ENCODE measurements at regions not wholly inside any gene's neighbourhood (a gene's known extent, or its start where the extent isn't known, plus 50 kb on each side); places are given as distances from the start of the nearest gene placed in this dataset.
A peak's percentile ranks its signal among the peaks of the same experiment; 100 is the strongest.

DNA sequence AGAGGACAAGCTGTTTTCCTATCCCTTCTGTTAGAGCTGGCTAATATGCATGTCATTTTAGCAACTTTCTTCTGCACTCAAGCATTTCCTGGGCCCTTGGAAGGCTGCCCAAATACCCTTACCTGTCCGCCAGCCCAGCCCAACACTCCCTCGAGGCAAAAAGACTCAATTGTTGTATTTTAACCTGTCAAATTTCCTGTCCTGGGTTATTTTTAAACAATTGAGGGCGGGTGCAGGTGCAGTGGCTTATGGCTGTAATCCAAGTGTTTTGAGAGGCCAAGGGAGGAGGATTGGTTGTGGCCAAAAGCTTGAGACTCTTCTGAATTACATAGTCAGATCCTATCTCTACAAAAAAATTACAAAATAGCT, 125.0 kb upstream of the ARHGAP28 start:
- Mint-ChIP-seq H3K4me3 (ENCODE audit: unreplicated experiment) (no peak overlapping the region), H3K36me3 (ENCODE audit: low read depth) (no peaks in the 10 kb centered on the region), H3K9me3 (ENCODE audit: low read depth) (no peaks in the 10 kb centered on the region), H3K27me3 (ENCODE audit: low read depth) (no peaks in the 10 kb centered on the region), H3K27ac (ENCODE audit: unreplicated experiment) (no peak overlapping the region), H3K4me1 (ENCODE audit: low read depth) (peaks cover 35% of the 10 kb centered on the region)
- TF ChIP-seq, protein P1, sequence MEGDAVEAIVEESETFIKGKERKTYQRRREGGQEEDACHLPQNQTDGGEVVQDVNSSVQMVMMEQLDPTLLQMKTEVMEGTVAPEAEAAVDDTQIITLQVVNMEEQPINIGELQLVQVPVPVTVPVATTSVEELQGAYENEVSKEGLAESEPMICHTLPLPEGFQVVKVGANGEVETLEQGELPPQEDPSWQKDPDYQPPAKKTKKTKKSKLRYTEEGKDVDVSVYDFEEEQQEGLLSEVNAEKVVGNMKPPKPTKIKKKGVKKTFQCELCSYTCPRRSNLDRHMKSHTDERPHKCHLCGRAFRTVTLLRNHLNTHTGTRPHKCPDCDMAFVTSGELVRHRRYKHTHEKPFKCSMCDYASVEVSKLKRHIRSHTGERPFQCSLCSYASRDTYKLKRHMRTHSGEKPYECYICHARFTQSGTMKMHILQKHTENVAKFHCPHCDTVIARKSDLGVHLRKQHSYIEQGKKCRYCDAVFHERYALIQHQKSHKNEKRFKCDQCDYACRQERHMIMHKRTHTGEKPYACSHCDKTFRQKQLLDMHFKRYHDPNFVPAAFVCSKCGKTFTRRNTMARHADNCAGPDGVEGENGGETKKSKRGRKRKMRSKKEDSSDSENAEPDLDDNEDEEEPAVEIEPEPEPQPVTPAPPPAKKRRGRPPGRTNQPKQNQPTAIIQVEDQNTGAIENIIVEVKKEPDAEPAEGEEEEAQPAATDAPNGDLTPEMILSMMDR (IDR thresholded peaks at IDR 0.05), result no peak
- no peak for DNase-seq (ENCODE audit: low spot score)

DNA sequence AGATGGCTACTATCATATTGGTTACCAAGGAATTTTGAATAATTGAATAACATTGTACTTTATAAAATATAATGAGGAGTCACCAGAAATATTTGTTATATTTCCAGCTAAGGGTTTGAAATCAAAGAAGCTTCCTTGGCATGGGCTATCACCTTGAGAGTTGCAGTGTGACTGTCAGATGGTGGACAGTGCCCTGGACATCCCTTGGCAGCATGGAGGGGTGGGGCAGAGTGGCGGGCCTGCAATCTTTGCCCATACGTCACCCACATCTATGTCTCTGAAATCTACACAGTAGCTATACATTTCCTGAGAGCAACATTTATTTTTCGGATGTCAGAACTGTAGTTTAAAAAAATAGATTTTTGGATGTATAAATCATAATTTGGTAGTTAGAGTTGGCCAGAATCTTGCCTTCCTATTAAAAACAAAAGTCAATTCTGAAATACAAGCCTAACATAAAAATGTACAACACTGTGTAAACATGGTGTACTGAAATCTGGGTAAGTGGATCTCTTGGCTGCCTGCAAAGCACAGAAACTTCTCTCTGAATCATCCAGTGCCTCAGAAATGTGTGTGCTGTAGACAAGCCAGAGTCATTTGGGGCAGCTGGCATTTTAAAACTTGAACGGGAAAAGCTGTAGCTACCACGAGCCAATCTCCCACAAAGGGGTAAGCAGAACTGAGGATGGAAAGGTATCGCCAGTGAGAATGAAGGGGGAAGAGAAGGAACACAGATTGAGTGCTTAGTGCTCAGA, 124.2 kb upstream of the ARHGAP28 start:
- H3K4me3 Mint-ChIP-seq (ENCODE audit: unreplicated experiment), result no peak overlapping the region
- TF ChIP-seq, protein P1 (IDR thresholded peaks at IDR 0.05), result no peak
- H3K36me3 Mint-ChIP-seq (ENCODE audit: low read depth), result no peaks in the 10 kb centered on the region
- no peak for DNase-seq (ENCODE audit: low spot score)
- peak overlapping the region; percentile 96 for H3K27ac Mint-ChIP-seq (ENCODE audit: unreplicated experiment)
- H3K9me3 Mint-ChIP-seq (ENCODE audit: low read depth), result no peaks in the 10 kb centered on the region
- H3K27me3 Mint-ChIP-seq (ENCODE audit: low read depth), result no peaks in the 10 kb centered on the region
- peaks cover 43% of the 10 kb centered on the region for H3K4me1 Mint-ChIP-seq (ENCODE audit: low read depth)

DNA sequence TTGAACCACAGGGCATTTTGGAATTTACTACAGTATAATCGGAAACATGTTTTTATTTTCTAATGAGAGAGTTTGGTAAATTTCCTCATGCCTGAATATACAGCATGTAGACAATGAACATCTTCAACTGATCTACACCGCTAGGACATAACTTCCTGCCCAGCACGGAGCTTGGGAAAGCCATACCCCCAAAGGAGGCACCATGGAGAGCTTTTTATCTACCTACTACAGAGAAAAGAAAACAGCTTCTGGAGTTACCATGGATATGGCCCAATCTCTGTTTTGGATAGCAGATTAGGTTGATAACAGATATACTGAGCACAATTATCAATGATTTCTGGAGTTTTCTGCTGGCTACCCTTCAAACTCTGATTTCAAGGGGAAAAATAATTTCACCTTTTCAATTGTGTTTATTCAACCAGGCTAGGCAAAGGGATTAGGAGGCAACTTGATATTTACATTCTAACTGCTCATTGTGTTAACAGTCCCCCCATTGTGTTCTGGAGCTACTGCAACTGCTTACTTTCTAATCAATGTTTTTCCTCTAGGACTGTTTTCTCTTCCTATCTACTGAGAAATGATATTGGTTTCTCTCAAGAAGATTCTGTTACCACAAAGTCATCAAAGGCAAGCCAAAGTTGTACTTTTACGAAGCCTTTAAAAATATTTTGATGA, 123.0 kb upstream of the ARHGAP28 start:
- Mint-ChIP-seq H3K27me3 (ENCODE audit: low read depth) (no peaks in the 10 kb centered on the region), H3K9me3 (ENCODE audit: low read depth) (no peaks in the 10 kb centered on the region), H3K4me3 (ENCODE audit: unreplicated experiment) (no peak overlapping the region), H3K36me3 (ENCODE audit: low read depth) (no peaks in the 10 kb centered on the region), H3K4me1 (ENCODE audit: low read depth) (peaks cover 49% of the 10 kb centered on the region), H3K27ac (ENCODE audit: unreplicated experiment) (no peak overlapping the region)
- TF ChIP-seq, protein P1 (IDR thresholded peaks at IDR 0.05), result no peak
- no peak for DNase-seq (ENCODE audit: low spot score)

DNA sequence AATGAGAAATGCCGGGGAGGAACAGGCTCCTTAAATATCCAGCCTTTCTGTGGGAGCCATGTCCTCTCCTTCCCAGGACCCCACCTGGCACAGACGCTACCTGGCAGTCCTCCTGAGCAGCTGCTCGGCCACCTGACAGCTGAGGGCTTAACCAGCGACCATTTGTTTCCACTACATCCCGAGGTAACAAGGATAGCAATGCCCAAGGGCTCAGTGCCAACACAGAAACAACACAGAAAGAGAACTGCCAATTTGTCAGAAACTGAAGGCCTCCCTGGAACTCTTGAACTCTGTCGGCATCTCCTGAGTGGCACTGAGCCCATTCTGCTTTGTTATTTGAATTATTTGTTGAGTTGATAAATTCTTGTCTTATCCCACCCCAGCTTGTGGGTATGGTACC, 122.2 kb upstream of the ARHGAP28 start:
- H3K27ac Mint-ChIP-seq (ENCODE audit: unreplicated experiment), result no peak overlapping the region
- TF ChIP-seq, protein P1 (IDR thresholded peaks at IDR 0.05), result no peak
- H3K4me3 Mint-ChIP-seq (ENCODE audit: unreplicated experiment), result no peak overlapping the region
- no peaks in the 10 kb centered on the region for H3K36me3 Mint-ChIP-seq (ENCODE audit: low read depth)
- H3K4me1 Mint-ChIP-seq (ENCODE audit: low read depth), result peaks cover 49% of the 10 kb centered on the region
- no peaks in the 10 kb centered on the region for H3K9me3 Mint-ChIP-seq (ENCODE audit: low read depth)
- DNase-seq (ENCODE audit: low spot score), result no peak
- no peaks in the 10 kb centered on the region for H3K27me3 Mint-ChIP-seq (ENCODE audit: low read depth)

DNA sequence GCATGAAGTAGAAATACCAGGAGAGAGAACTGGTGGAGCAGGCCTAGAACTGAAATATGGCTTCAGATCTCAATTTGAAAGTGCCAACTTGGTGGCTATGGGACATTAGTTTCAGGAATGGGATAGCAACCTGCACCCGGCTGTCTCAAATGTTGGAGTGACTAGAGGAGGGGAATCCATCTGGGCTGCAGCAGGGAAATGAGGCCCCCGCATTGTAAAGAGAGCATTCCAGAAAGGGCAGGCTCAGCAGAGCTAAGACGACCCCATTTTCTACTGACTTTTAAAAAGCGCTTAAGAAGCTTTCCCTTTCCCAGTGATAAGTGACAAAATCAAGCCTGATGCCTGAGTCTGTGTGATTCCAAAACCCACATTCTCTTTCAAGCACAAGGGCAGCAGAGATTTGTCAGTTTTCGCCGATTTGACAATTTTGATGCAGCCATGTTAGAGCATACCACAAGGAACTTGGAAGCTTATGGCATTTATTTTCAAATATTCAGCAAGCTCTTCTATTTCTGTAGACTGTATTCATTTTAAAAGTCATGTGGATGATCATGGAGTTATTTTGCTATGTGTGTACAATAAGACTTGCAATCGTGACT, 119.8 kb upstream of the ARHGAP28 start:
- TF ChIP-seq, protein P1 (IDR thresholded peaks at IDR 0.05), result no peak
- no peak overlapping the region for H3K4me3 Mint-ChIP-seq (ENCODE audit: unreplicated experiment)
- no peak overlapping the region for H3K27ac Mint-ChIP-seq (ENCODE audit: unreplicated experiment)
- H3K27me3 Mint-ChIP-seq (ENCODE audit: low read depth), result no peaks in the 10 kb centered on the region
- H3K4me1 Mint-ChIP-seq (ENCODE audit: low read depth), result peaks cover 49% of the 10 kb centered on the region
- no peak for DNase-seq (ENCODE audit: low spot score)
- no peaks in the 10 kb centered on the region for H3K36me3 Mint-ChIP-seq (ENCODE audit: low read depth)
- H3K9me3 Mint-ChIP-seq (ENCODE audit: low read depth), result peaks cover 2% of the 10 kb centered on the region

Data from chondrocyte (in vitro differentiated cells).